MCF 10A (cell line): ENCODE measurements at regions not wholly inside any gene's neighbourhood (a gene's known extent, or its start where the extent isn't known, plus 50 kb on each side); places are given as distances from the start of the nearest gene placed in this dataset.

Experiments used
- BruUV-seq: library from RNA; stranded (reverse); fragments of 400-500 nt; replicated peaks from 2 replicates; lab custom pipeline; 2021; lab: Mats Ljungman, UMichigan
- CTCF ChIA-PET: fragments of 300-600 bp; sonication (Branson Sonifier 250); formaldehyde crosslinking; extraction: SDS; loops from one replicate; lab custom pipeline; 2021; ENCODE audit warnings: antibody characterized with exemption, inconsistent platforms; lab: Yijun Ruan, JAX
- POLR2A ChIA-PET: fragments of 300-600, 350-650 bp; sonication (Branson Sonifier 250); formaldehyde crosslinking; extraction: SDS; loops from one replicate; lab custom pipeline; 2020; ENCODE audit warnings: antibody characterized with exemption, inconsistent platforms; lab: Yijun Ruan, JAX
- DNase-seq: peaks from one replicate; pipeline ENCODE4 v3.0.0-alpha.2; 2018; ENCODE audit not compliant: unreplicated experiment
- H3K27ac Mint-ChIP-seq: one replicate; pipeline ENCODE4 v1.8.0; 2022; ENCODE audit warnings: mild to moderate bottlenecking, low read depth, mixed read lengths; ENCODE audit not compliant: unreplicated experiment
- H3K27me3 Mint-ChIP-seq: one replicate; pipeline ENCODE4 v1.8.0; 2022; ENCODE audit warnings: mixed read lengths; ENCODE audit not compliant: insufficient read depth, unreplicated experiment
- H3K36me3 Mint-ChIP-seq: one replicate; pipeline ENCODE4 v1.8.0; 2022; ENCODE audit warnings: mild to moderate bottlenecking, moderate library complexity, mixed read lengths; ENCODE audit not compliant: insufficient read depth, unreplicated experiment
- H3K4me1 Mint-ChIP-seq: one replicate; pipeline ENCODE4 v1.8.0; 2022; ENCODE audit warnings: mixed read lengths; ENCODE audit not compliant: insufficient read depth, unreplicated experiment
- H3K4me3 Mint-ChIP-seq: one replicate; pipeline ENCODE4 v1.8.0; 2022; ENCODE audit warnings: mild to moderate bottlenecking, moderate library complexity, mixed read lengths; ENCODE audit not compliant: unreplicated experiment
- H3K9me3 Mint-ChIP-seq: one replicate; pipeline ENCODE4 v1.8.0; 2022; ENCODE audit warnings: mixed read lengths; ENCODE audit not compliant: unreplicated experiment
- CTCF ChIP-seq: fragments of 200-600 bp; IDR thresholded peaks from one replicate; pipeline ENCODE4 v1.8.0; 2022; ENCODE audit warnings: antibody characterized with exemption, mild to moderate bottlenecking; ENCODE audit not compliant: unreplicated experiment
- intact Hi-C: fragments of 100-400 bp; cut with micrococcal nuclease; formaldehyde crosslinking; loops from 2 replicates; pipeline ENCODE4 v1.14.1; 2022

- H3K4me3 Mint-ChIP-seq, result no peak overlapping the region
- CTCF ChIA-PET, result no interaction called here
Measured at GRCh38 chr3:161975201-161975600, 478.6 kb downstream of the OTOL1 start.

GRCh38 chr3:161977063-161977462 is 480.5 kb downstream of the OTOL1 start:
- intact Hi-C loops, result no loop called here
- H3K4me1 Mint-ChIP-seq, result no peaks in the 10 kb centered on the region
- no peak for DNase-seq
- no peaks in the 10 kb centered on the region for H3K36me3 Mint-ChIP-seq
- POLR2A ChIA-PET, result no interaction called here
- no peak overlapping the region for H3K4me3 Mint-ChIP-seq
- H3K27me3 Mint-ChIP-seq, result no peaks in the 10 kb centered on the region
- H3K27ac Mint-ChIP-seq, result no peak overlapping the region
- no peak for TF ChIP-seq CTCF
- no peaks in the 10 kb centered on the region for H3K9me3 Mint-ChIP-seq
- CTCF ChIA-PET, result interaction anchor here (0.6 kb wide), 1 partner anchor 14 kb away, joined by 3 read pairs; no protein-coding TSS in a partner anchor
- BruUV-seq, result no TSS peak

More at GRCh38 chr3:161975201-161975600, 478.6 kb downstream of the OTOL1 start:
- BruUV-seq, result no TSS peak
- POLR2A ChIA-PET, result no interaction called here
- Mint-ChIP-seq H3K9me3 (no peaks in the 10 kb centered on the region), H3K36me3 (no peaks in the 10 kb centered on the region), H3K4me1 (no peaks in the 10 kb centered on the region), H3K27ac (no peak overlapping the region), H3K27me3 (no peaks in the 10 kb centered on the region)
- TF ChIP-seq CTCF, result no peak
- intact Hi-C loops, result no loop called here
- DNase-seq, result no peak

GRCh38 chr3:161977850-161978249 is 481.2 kb downstream of the OTOL1 start:
- CTCF ChIA-PET, result interaction anchor here (0.6 kb wide), 1 partner anchor 15 kb away, joined by 3 read pairs; no protein-coding TSS in a partner anchor
- DNase-seq, result no peak
- H3K4me3 Mint-ChIP-seq, result no peak overlapping the region

GRCh38 chr3:161987933-161988332 is 491.3 kb downstream of the OTOL1 start:
- no peak for TF ChIP-seq CTCF
- DNase-seq, result no peak
- Mint-ChIP-seq H3K9me3 (no peaks in the 10 kb centered on the region), H3K36me3 (no peaks in the 10 kb centered on the region), H3K27me3 (no peaks in the 10 kb centered on the region), H3K4me1 (peaks cover 7% of the 10 kb centered on the region), H3K27ac (no peak overlapping the region), H3K4me3 (no peak overlapping the region)
- intact Hi-C loops, result no loop called here
- CTCF ChIA-PET, result no interaction called here
- POLR2A ChIA-PET, result no interaction called here
- BruUV-seq, result no TSS peak

More at GRCh38 chr3:161977850-161978249, 481.2 kb downstream of the OTOL1 start:
- Mint-ChIP-seq H3K36me3 (no peaks in the 10 kb centered on the region), H3K4me1 (no peaks in the 10 kb centered on the region), H3K27me3 (no peaks in the 10 kb centered on the region), H3K9me3 (no peaks in the 10 kb centered on the region), H3K27ac (no peak overlapping the region)
- TF ChIP-seq CTCF, result no peak
- intact Hi-C loops, result no loop called here
- POLR2A ChIA-PET, result no interaction called here
- BruUV-seq, result no TSS peak
